HAP-1 (cell line): ENCODE measurements at regions not wholly inside any gene's neighbourhood (a gene's known extent, or its start where the extent isn't known, plus 50 kb on each side); places are given as distances from the start of the nearest gene placed in this dataset.

ENCODE experiments used
- DNase-seq, 2 experiments: peaks; one replicate each; pipeline ENCODE4 v3.0.0-alpha.2; 2016 to 2020; ENCODE audit warnings: low spot score in 2 of 2
- H3K27me3 ChIP-seq: fragments of 250-450 bp; sonication (Bioruptor Pico); 2 replicates; pipeline ENCODE4 v1.5.1; 2020; ENCODE audit warnings: low read depth, mild to moderate bottlenecking, moderate library complexity
- H3K36me3 ChIP-seq: fragments of 250-450 bp; sonication (Bioruptor Pico); replicated peaks from 2 replicates; pipeline ENCODE4 v1.5.1; 2020; ENCODE audit warnings: mild to moderate bottlenecking
- H3K4me1 ChIP-seq: fragments of 250-450 bp; sonication (Bioruptor Pico); 2 replicates; pipeline ENCODE4 v1.5.1; 2020; ENCODE audit warnings: mild to moderate bottlenecking
- H3K4me3 ChIP-seq: fragments of 250-450 bp; sonication (Bioruptor Pico); 2 replicates; pipeline ENCODE4 v1.5.1; 2020; ENCODE audit warnings: mild to moderate bottlenecking, moderate library complexity
- H3K9me3 ChIP-seq: fragments of 250-450 bp; sonication (Bioruptor Pico); 2 replicates; pipeline ENCODE4 v1.5.1; 2020; ENCODE audit warnings: mild to moderate bottlenecking, moderate library complexity
- in situ Hi-C: fragments of 300-500 bp; cut with MboI; formaldehyde crosslinking; loops from 3 replicates; pipeline ENCODE4 v1.14.3; 2020; ENCODE audit warnings: low sequenced_read_pairs, inconsistent platforms, mixed read lengths

- H3K4me3 ChIP-seq: no peak overlapping the region
- H3K27me3 ChIP-seq: no peaks in the 10 kb centered on the region
- no peaks in the 10 kb centered on the region for H3K36me3 ChIP-seq
- no peak for DNase-seq
- in situ Hi-C loops: no loop called here
- H3K4me1 ChIP-seq: no peaks in the 10 kb centered on the region
- no peaks in the 10 kb centered on the region for H3K9me3 ChIP-seq
Observed at GRCh38 chr11:69231466-69232018, 62.4 kb upstream of the MYEOV start.

GRCh38 chr11:69232821-69233743 lies 60.9 kb upstream of the MYEOV start:
- DNase-seq: no peak
- Histone ChIP-seq H3K4me3 (no peak overlapping the region), H3K27me3 (peaks cover 3% of the 10 kb centered on the region; the same call in 1 of the 2 replicates), H3K4me1 (no peaks in the 10 kb centered on the region), H3K9me3 (no peaks in the 10 kb centered on the region), H3K36me3 (no peaks in the 10 kb centered on the region)
- in situ Hi-C loops: no loop called here

GRCh38 chr11:69233744-69234570 lies 60.0 kb upstream of the MYEOV start:
- H3K27me3 ChIP-seq: peaks cover 3% of the 10 kb centered on the region; the same call in 1 of the 2 replicates
- in situ Hi-C loops: no loop called here
- no peaks in the 10 kb centered on the region for H3K36me3 ChIP-seq
- H3K4me1 ChIP-seq: no peaks in the 10 kb centered on the region
- no peak for DNase-seq
- no peak overlapping the region for H3K4me3 ChIP-seq
- H3K9me3 ChIP-seq: no peaks in the 10 kb centered on the region

GRCh38 chr11:69234740-69235710 lies 58.9 kb upstream of the MYEOV start:
- H3K9me3 ChIP-seq: no peaks in the 10 kb centered on the region
- DNase-seq: no peak
- in situ Hi-C loops: no loop called here

GRCh38 chr11:69238573-69239351 lies 55.2 kb upstream of the MYEOV start:
- H3K4me3 ChIP-seq: no peak overlapping the region
- no peaks in the 10 kb centered on the region for H3K4me1 ChIP-seq
- no peaks in the 10 kb centered on the region for H3K36me3 ChIP-seq
- no peak for DNase-seq
- in situ Hi-C loops: no loop called here
- peaks cover 3% of the 10 kb centered on the region; the same call in 1 of the 2 replicates for H3K27me3 ChIP-seq
- H3K9me3 ChIP-seq: no peaks in the 10 kb centered on the region

More at GRCh38 chr11:69234740-69235710, 58.9 kb upstream of the MYEOV start:
- H3K27me3 ChIP-seq: peaks cover 3% of the 10 kb centered on the region; the same call in 1 of the 2 replicates
- no peaks in the 10 kb centered on the region for H3K36me3 ChIP-seq
- H3K4me3 ChIP-seq: no peak overlapping the region
- H3K4me1 ChIP-seq: no peaks in the 10 kb centered on the region

- Histone ChIP-seq H3K4me1 (no peaks in the 10 kb centered on the region), H3K36me3 (no peaks in the 10 kb centered on the region), H3K9me3 (no peaks in the 10 kb centered on the region), H3K4me3 (no peak overlapping the region), H3K27me3 (peaks cover 3% of the 10 kb centered on the region; the same call in 1 of the 2 replicates)
- DNase-seq: no peak
- in situ Hi-C loops: no loop called here
Observed at GRCh38 chr11:69239641-69240040, 54.3 kb upstream of the MYEOV start.

- Histone ChIP-seq H3K4me3 (no peak overlapping the region), H3K4me1 (no peaks in the 10 kb centered on the region), H3K9me3 (no peaks in the 10 kb centered on the region), H3K36me3 (no peaks in the 10 kb centered on the region), H3K27me3 (peaks cover 3% of the 10 kb centered on the region; the same call in 1 of the 2 replicates)
- no peak for DNase-seq
- in situ Hi-C loops: no loop called here
Observed at GRCh38 chr11:69240332-69241074, 53.5 kb upstream of the MYEOV start.

- H3K9me3 ChIP-seq: no peaks in the 10 kb centered on the region
- no peak for DNase-seq
- no peak overlapping the region for H3K4me3 ChIP-seq
- H3K27me3 ChIP-seq: peaks cover 3% of the 10 kb centered on the region; the same call in 1 of the 2 replicates
- no peaks in the 10 kb centered on the region for H3K36me3 ChIP-seq
- no peaks in the 10 kb centered on the region for H3K4me1 ChIP-seq
- in situ Hi-C loops: no loop called here
Observed at GRCh38 chr11:69241075-69241740, 52.7 kb upstream of the MYEOV start.

- no peak for DNase-seq
- peaks cover 3% of the 10 kb centered on the region; the same call in 1 of the 2 replicates for H3K27me3 ChIP-seq
Observed at GRCh38 chr11:69241844-69242243, 52.1 kb upstream of the MYEOV start.

GRCh38 chr11:69242266-69242920 lies 51.6 kb upstream of the MYEOV start:
- no peaks in the 10 kb centered on the region for H3K36me3 ChIP-seq
- no peaks in the 10 kb centered on the region; the same call in 1 of the 2 replicates for H3K27me3 ChIP-seq
- DNase-seq: no peak
- no peak overlapping the region for H3K4me3 ChIP-seq
- H3K9me3 ChIP-seq: no peaks in the 10 kb centered on the region
- no peaks in the 10 kb centered on the region for H3K4me1 ChIP-seq
- in situ Hi-C loops: no loop called here

More at GRCh38 chr11:69241844-69242243, 52.1 kb upstream of the MYEOV start:
- no peaks in the 10 kb centered on the region for H3K4me1 ChIP-seq
- in situ Hi-C loops: no loop called here
- no peaks in the 10 kb centered on the region for H3K36me3 ChIP-seq
- H3K4me3 ChIP-seq: no peak overlapping the region
- H3K9me3 ChIP-seq: no peaks in the 10 kb centered on the region
